ENCODE measurements at regions not wholly inside any gene's neighbourhood (a gene's known extent, or its start where the extent isn't known, plus 50 kb on each side); places are given as distances from the start of the nearest gene placed in this dataset.

- Histone ChIP-seq H3K4me1 (ENCODE audit: low read length) (no peaks in the 10 kb centered on the region), H3K36me3 (ENCODE audit: insufficient read depth, low read length) (no peaks in the 10 kb centered on the region), H4K20me1 (ENCODE audit: insufficient read depth, low read depth, low read length) (no peaks in the 10 kb centered on the region), H3K79me2 (ENCODE audit: low read length) (no peaks in the 10 kb centered on the region), H3K27me3 (ENCODE audit: low read length) (no peaks in the 10 kb centered on the region), H3K27ac (ENCODE audit: low read length) (no peak overlapping the region), H3K4me2 (ENCODE audit: low read depth, low read length, poor library complexity, severe bottlenecking) (no peak overlapping the region), H3K9me2 (replicated peaks; ENCODE audit: insufficient read depth, low read length) (no peaks in the 10 kb centered on the region), H3K9ac (ENCODE audit: low read length) (no peak overlapping the region), H3K9me3 (ENCODE audit: low read length) (no peaks in the 10 kb centered on the region; the same call in 1 of the 2 replicates), H2AFZ (ENCODE audit: low read length) (no peak overlapping the region), H3K4me3 (ENCODE audit: low read length) (no peak overlapping the region)
- DNase-seq, result no peak
Observed at GRCh38 chr16:77662246-77662645, 60.1 kb upstream of the NUDT7 start.

DNA sequence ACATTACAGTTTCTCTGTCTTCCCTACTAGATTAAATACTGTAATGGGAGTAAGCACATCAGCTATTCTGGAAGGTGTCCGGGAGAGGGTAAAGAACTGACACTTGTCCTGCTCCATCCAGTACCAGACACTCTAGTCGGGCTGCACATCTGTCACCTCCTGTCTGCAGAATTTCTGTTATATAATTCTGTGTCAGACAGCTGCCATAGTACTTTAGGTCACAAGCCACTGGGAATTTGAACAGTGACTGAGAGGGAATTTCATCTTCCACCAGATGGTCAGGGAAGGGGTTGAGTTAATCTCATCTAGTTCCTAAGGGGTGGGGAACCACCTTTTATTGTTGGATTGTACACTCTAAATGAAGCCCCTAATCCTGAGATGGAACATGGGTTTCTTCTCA, 58.6 kb upstream of the NUDT7 start:
- Histone ChIP-seq H3K9me3 (ENCODE audit: low read length) (no peaks in the 10 kb centered on the region; the same call in 1 of the 2 replicates), H3K4me3 (ENCODE audit: low read length) (no peak overlapping the region), H3K4me1 (ENCODE audit: low read length) (no peaks in the 10 kb centered on the region), H3K27ac (ENCODE audit: low read length) (no peak overlapping the region), H2AFZ (ENCODE audit: low read length) (no peak overlapping the region), H3K9ac (ENCODE audit: low read length) (no peak overlapping the region), H3K4me2 (ENCODE audit: low read depth, low read length, poor library complexity, severe bottlenecking) (no peak overlapping the region), H3K9me2 (replicated peaks; ENCODE audit: insufficient read depth, low read length) (no peaks in the 10 kb centered on the region), H3K27me3 (ENCODE audit: low read length) (no peaks in the 10 kb centered on the region), H3K36me3 (ENCODE audit: insufficient read depth, low read length) (no peaks in the 10 kb centered on the region), H3K79me2 (ENCODE audit: low read length) (no peaks in the 10 kb centered on the region), H4K20me1 (ENCODE audit: insufficient read depth, low read depth, low read length) (no peaks in the 10 kb centered on the region)
- no peak for DNase-seq

DNA sequence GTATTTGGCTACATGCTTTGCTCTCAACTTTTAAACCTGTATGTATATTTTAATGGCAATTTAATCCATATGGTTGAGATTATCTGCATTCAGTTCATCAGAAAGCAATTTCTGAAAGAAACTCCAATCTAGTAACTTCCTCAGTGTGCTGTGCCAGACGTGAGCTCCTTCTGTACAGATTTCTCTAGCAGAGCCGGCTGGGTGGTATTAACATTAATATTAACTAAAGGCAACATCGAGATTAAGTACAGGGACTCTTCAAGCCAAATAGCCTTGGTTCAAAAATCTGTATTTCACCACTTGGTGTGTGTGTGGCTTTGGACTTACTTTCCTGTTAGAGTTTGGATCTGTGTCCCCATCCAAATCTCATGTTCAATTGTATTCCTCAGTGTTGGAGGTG, 55.5 kb upstream of the NUDT7 start:
- DNase-seq, result no peak
- Histone ChIP-seq H3K79me2 (ENCODE audit: low read length) (no peaks in the 10 kb centered on the region), H3K4me2 (ENCODE audit: low read depth, low read length, poor library complexity, severe bottlenecking) (no peak overlapping the region), H3K36me3 (ENCODE audit: insufficient read depth, low read length) (no peaks in the 10 kb centered on the region), H3K4me3 (ENCODE audit: low read length) (no peak overlapping the region), H4K20me1 (ENCODE audit: insufficient read depth, low read depth, low read length) (no peaks in the 10 kb centered on the region), H2AFZ (ENCODE audit: low read length) (no peak overlapping the region), H3K4me1 (ENCODE audit: low read length) (no peaks in the 10 kb centered on the region), H3K9me3 (ENCODE audit: low read length) (no peaks in the 10 kb centered on the region; the same call in 1 of the 2 replicates), H3K27me3 (ENCODE audit: low read length) (no peaks in the 10 kb centered on the region), H3K27ac (ENCODE audit: low read length) (no peak overlapping the region), H3K9me2 (replicated peaks; ENCODE audit: insufficient read depth, low read length) (no peaks in the 10 kb centered on the region), H3K9ac (ENCODE audit: low read length) (no peak overlapping the region)

DNA sequence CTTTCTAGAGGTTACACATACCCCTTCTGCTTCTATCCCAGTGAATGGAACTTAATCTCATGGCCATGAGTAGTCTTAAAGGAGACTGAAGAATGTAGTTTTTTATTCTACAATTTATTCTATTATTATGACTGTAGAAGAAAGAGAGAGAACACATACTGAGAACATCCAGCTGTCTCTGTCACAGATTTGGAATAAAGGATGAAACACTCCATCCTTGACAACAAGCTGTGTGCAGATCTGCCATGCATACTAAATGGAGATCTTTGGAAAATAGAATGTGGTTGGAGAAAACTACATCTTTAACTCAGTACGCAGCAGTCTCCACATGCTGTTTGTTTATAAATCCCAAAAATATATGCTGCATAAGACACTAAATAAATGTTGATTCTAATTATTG, 54.1 kb upstream of the NUDT7 start:
- Histone ChIP-seq H3K9me3 (ENCODE audit: low read length) (no peaks in the 10 kb centered on the region), H3K27me3 (ENCODE audit: low read length) (no peaks in the 10 kb centered on the region), H3K79me2 (ENCODE audit: low read length) (no peaks in the 10 kb centered on the region), H3K4me3 (ENCODE audit: low read length) (no peak overlapping the region), H3K9me2 (replicated peaks; ENCODE audit: insufficient read depth, low read length) (no peaks in the 10 kb centered on the region), H2AFZ (ENCODE audit: low read length) (no peak overlapping the region), H3K36me3 (ENCODE audit: insufficient read depth, low read length) (no peaks in the 10 kb centered on the region), H4K20me1 (ENCODE audit: insufficient read depth, low read depth, low read length) (no peaks in the 10 kb centered on the region), H3K27ac (ENCODE audit: low read length) (no peak overlapping the region), H3K9ac (ENCODE audit: low read length) (no peak overlapping the region), H3K4me1 (ENCODE audit: low read length) (no peaks in the 10 kb centered on the region), H3K4me2 (ENCODE audit: low read depth, low read length, poor library complexity, severe bottlenecking) (no peak overlapping the region)
- no peak for DNase-seq

- Histone ChIP-seq H3K9ac (ENCODE audit: low read length) (no peak overlapping the region), H3K9me3 (ENCODE audit: low read length) (no peaks in the 10 kb centered on the region), H3K4me3 (ENCODE audit: low read length) (no peak overlapping the region), H3K27me3 (ENCODE audit: low read length) (no peaks in the 10 kb centered on the region), H2AFZ (ENCODE audit: low read length) (no peak overlapping the region), H3K27ac (ENCODE audit: low read length) (no peak overlapping the region), H3K4me1 (ENCODE audit: low read length) (no peaks in the 10 kb centered on the region), H3K36me3 (ENCODE audit: insufficient read depth, low read length) (no peaks in the 10 kb centered on the region), H3K9me2 (replicated peaks; ENCODE audit: insufficient read depth, low read length) (no peaks in the 10 kb centered on the region), H3K4me2 (ENCODE audit: low read depth, low read length, poor library complexity, severe bottlenecking) (no peak overlapping the region), H4K20me1 (ENCODE audit: insufficient read depth, low read depth, low read length) (no peaks in the 10 kb centered on the region), H3K79me2 (ENCODE audit: low read length) (no peaks in the 10 kb centered on the region)
- DNase-seq, result no peak
Observed at GRCh38 chr16:77669057-77669456, 53.3 kb upstream of the NUDT7 start.

Measured in Karpas-422 (cell line).